B cell (primary cell): ENCODE measurements at regions not wholly inside any gene's neighbourhood (a gene's known extent, or its start where the extent isn't known, plus 50 kb on each side); places are given as distances from the start of the nearest gene placed in this dataset.

Experiments
- ATAC-seq: fragments of 200-7000 bp; cut with Tn5 transposase; one replicate; pipeline ENCODE4 v1.10.0; 2021; ENCODE audit warnings: low read depth, mild to moderate bottlenecking, moderate number of reproducible peaks, moderate library complexity
- CTCF ChIA-PET: fragments of 350-600 bp; sonication (Branson Sonifier 250); formaldehyde crosslinking; loops from one replicate; lab custom pipeline; 2021; ENCODE audit warnings: antibody characterized with exemption, inconsistent platforms; lab: Charles Lee
- POLR2A ChIA-PET: fragments of 350-600 bp; sonication (Branson Sonifier 250); formaldehyde crosslinking; loops from one replicate; lab custom pipeline; 2021; ENCODE audit warnings: antibody characterized with exemption; lab: Charles Lee
- DNase-seq: peaks from one replicate; pipeline ENCODE4 v3.0.0; 2013
- H2AFZ ChIP-seq: 2 replicates; pipeline ENCODE4 v1.6.1; 2012; ENCODE audit warnings: mild to moderate bottlenecking, low read depth, low read length; ENCODE audit not compliant: insufficient read depth, poor library complexity, severe bottlenecking
- H3K27ac ChIP-seq, 2 donors: 1 replicate in 1 of 2; 2 replicates in 1 of 2; pipeline ENCODE4 v1.5.1; 2012 to 2013; ENCODE audit warnings: low read length in 2 of 2, mild to moderate bottlenecking in 2 of 2, moderate library complexity in 1 of 2
- H3K27me3 ChIP-seq, 4 experiments: fragments of 200-600 bp in 1 of 4; sonication (generic) in 1 of 4; replicated peaks in 1 of 4; 1 replicate in 2 of 4; 2 replicates in 2 of 4; pipeline versions ENCODE4 v1.6.1 to v1.7.0; 2013 to 2016; ENCODE audit warnings: low read length in 3 of 4, mild to moderate bottlenecking in 2 of 4, mixed read lengths in 1 of 4, moderate library complexity in 1 of 4; ENCODE audit not compliant: insufficient read depth in 4 of 4, control insufficient read depth in 3 of 4; ENCODE audit errors: control extremely low read depth in 1 of 4
- H3K36me3 ChIP-seq, 2 experiments: replicated peaks in 1 of 2; 1 replicate in 1 of 2; 2 replicates in 1 of 2; pipeline versions ENCODE4 v1.6.1 to v1.7.1; 2013; ENCODE audit warnings: low read length in 1 of 2; ENCODE audit not compliant: insufficient read depth in 2 of 2, control insufficient read depth in 1 of 2; ENCODE audit errors: control extremely low read depth in 1 of 2, extremely low read depth in 1 of 2
- H3K4me1 ChIP-seq, 2 donors: fragments of 200-600 bp in 1 of 2; sonication (generic) in 1 of 2; 1 replicate in 1 of 2; 2 replicates in 1 of 2; pipeline versions ENCODE4 v1.5.1 to v1.6.1; 2013 to 2017; ENCODE audit warnings: low read length in 2 of 2; ENCODE audit not compliant: control insufficient read depth in 2 of 2, insufficient read depth in 2 of 2
- H3K4me2 ChIP-seq: replicated peaks from 2 replicates; pipeline ENCODE3; 2012; ENCODE audit warnings: mild to moderate bottlenecking, low read depth, low read length; ENCODE audit not compliant: poor library complexity, severe bottlenecking
- H3K4me3 ChIP-seq, 5 experiments: fragments of 200-600 bp in 1 of 5; sonication (generic) in 1 of 5; 1 replicate in 3 of 5; 2 replicates in 2 of 5; pipeline versions ENCODE4 v1.5.1 to v1.7.0; 2011 to 2016; ENCODE audit warnings: low read length in 4 of 5, mild to moderate bottlenecking in 4 of 5, low read depth in 2 of 5, control low read depth in 1 of 5, moderate library complexity in 1 of 5; ENCODE audit not compliant: insufficient read depth in 1 of 5; ENCODE audit errors: control extremely low read depth in 1 of 5, extremely low read depth in 1 of 5
- H3K79me2 ChIP-seq: fragments of 200-600 bp; sonication (generic); one replicate; pipeline ENCODE4 v1.6.0; 2016; ENCODE audit warnings: low read length; ENCODE audit not compliant: control insufficient read depth, insufficient read depth
- H3K9ac ChIP-seq: fragments of 200-600 bp; sonication (generic); 2 replicates; pipeline ENCODE4 v1.6.1; 2017; ENCODE audit warnings: mild to moderate bottlenecking, low read length, moderate library complexity
- H3K9me3 ChIP-seq, 3 donors: one replicate each; pipeline versions ENCODE4 v1.6.1 to v1.7.1; 2013; ENCODE audit warnings: low read length in 2 of 3; ENCODE audit not compliant: control insufficient read depth in 2 of 3, insufficient read depth in 1 of 3; ENCODE audit errors: control extremely low read depth in 1 of 3
- H4K20me1 ChIP-seq: 2 replicates; pipeline ENCODE4 v1.6.0; 2012; ENCODE audit warnings: mild to moderate bottlenecking, low read length; ENCODE audit not compliant: insufficient read depth, control insufficient read depth, poor library complexity, severe bottlenecking
- H3K27ac Mint-ChIP-seq: one replicate; pipeline ENCODE4 v1.8.0; 2021; ENCODE audit warnings: mixed read lengths
- H3K27me3 Mint-ChIP-seq: one replicate; pipeline ENCODE4 v1.8.0; 2021; ENCODE audit warnings: mixed read lengths
- H3K4me1 Mint-ChIP-seq: one replicate; pipeline ENCODE4 v1.8.0; 2021; ENCODE audit warnings: mixed read lengths
- H3K4me3 Mint-ChIP-seq: one replicate; pipeline ENCODE4 v1.8.0; 2021; ENCODE audit warnings: mixed read lengths
- H3K9me3 Mint-ChIP-seq: one replicate; pipeline ENCODE4 v1.8.0; 2022; ENCODE audit warnings: mixed read lengths; ENCODE audit not compliant: insufficient read depth
- EZH2 ChIP-seq: IDR thresholded peaks from 2 replicates; pipeline ENCODE4 v1.6.1; 2012; ENCODE audit warnings: borderline replicate concordance, low read depth, mild to moderate bottlenecking, moderate library complexity, low read length; ENCODE audit not compliant: insufficient read depth, poor library complexity, severe bottlenecking
- WGBS: methylation state at CpG from one replicate; pipeline ENCODE4 v1.1.5; 2013; ENCODE audit warnings: missing lambda C conversion rate; ENCODE audit not compliant: insufficient coverage; 5-methylcytosine and 5-hydroxymethylcytosine counted together
- intact Hi-C: fragments of 100-400 bp; cut with micrococcal nuclease; formaldehyde crosslinking; loops from one replicate; pipeline ENCODE4 v1.10.0; 2022
- TF ChIP-seq, protein P1 (sequence below): fragments of 200-600 bp; IDR thresholded peaks from one replicate; pipeline ENCODE4 v1.8.0; 2022; ENCODE audit warnings: antibody characterized with exemption, mild to moderate bottlenecking

- H2AFZ ChIP-seq = no peak overlapping the region
Observed at GRCh38 chr2:5330961-5331360, 361.2 kb upstream of the SOX11 start.

GRCh38 chr2:5332925-5333324, 359.3 kb upstream of the SOX11 start:
- CTCF ChIA-PET = no interaction called here

More at GRCh38 chr2:5330961-5331360, 361.2 kb upstream of the SOX11 start:
- Histone ChIP-seq H3K9me3 (peaks cover 0 to 11% (median 0%) of the 10 kb centered on the region in 3 donors), H3K27ac (no peak overlapping the region), H3K27me3 (no peaks in the 10 kb centered on the region), H3K79me2 (no peaks in the 10 kb centered on the region), H4K20me1 (no peaks in the 10 kb centered on the region), H3K4me1 (no peaks in the 10 kb centered on the region), H3K4me2 (no peak overlapping the region), H3K4me3 (no peak overlapping the region), H3K9ac (no peak overlapping the region), H3K36me3 (no peaks in the 10 kb centered on the region)
- DNase-seq = no peak
- no peaks in the 10 kb centered on the region for H3K4me1 Mint-ChIP-seq
- POLR2A ChIA-PET = no interaction called here
- WGBS = 20% methylated on average over 1 of the region's 1 CpG
- CTCF ChIA-PET = no interaction called here
- TF ChIP-seq, protein P1, sequence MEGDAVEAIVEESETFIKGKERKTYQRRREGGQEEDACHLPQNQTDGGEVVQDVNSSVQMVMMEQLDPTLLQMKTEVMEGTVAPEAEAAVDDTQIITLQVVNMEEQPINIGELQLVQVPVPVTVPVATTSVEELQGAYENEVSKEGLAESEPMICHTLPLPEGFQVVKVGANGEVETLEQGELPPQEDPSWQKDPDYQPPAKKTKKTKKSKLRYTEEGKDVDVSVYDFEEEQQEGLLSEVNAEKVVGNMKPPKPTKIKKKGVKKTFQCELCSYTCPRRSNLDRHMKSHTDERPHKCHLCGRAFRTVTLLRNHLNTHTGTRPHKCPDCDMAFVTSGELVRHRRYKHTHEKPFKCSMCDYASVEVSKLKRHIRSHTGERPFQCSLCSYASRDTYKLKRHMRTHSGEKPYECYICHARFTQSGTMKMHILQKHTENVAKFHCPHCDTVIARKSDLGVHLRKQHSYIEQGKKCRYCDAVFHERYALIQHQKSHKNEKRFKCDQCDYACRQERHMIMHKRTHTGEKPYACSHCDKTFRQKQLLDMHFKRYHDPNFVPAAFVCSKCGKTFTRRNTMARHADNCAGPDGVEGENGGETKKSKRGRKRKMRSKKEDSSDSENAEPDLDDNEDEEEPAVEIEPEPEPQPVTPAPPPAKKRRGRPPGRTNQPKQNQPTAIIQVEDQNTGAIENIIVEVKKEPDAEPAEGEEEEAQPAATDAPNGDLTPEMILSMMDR = no peak
- no peak for TF ChIP-seq EZH2
- H3K27ac Mint-ChIP-seq = no peak overlapping the region
- intact Hi-C loops = no loop called here
- H3K9me3 Mint-ChIP-seq = no peaks in the 10 kb centered on the region
- no peak overlapping the region for H3K4me3 Mint-ChIP-seq
- no peaks in the 10 kb centered on the region for H3K27me3 Mint-ChIP-seq
- no peak for ATAC-seq

More at GRCh38 chr2:5332925-5333324, 359.3 kb upstream of the SOX11 start:
- WGBS = 70% methylated on average over 2 of the region's 3 CpGs
- intact Hi-C loops = no loop called here
- Mint-ChIP-seq H3K4me1 (no peaks in the 10 kb centered on the region), H3K9me3 (no peaks in the 10 kb centered on the region), H3K27me3 (no peaks in the 10 kb centered on the region), H3K4me3 (no peak overlapping the region), H3K27ac (no peak overlapping the region)
- Histone ChIP-seq H3K4me2 (no peak overlapping the region), H3K27me3 (no peaks in the 10 kb centered on the region), H3K4me1 (no peaks in the 10 kb centered on the region), H3K9me3 (peaks cover 0 to 6% (median 0%) of the 10 kb centered on the region in 3 donors), H3K4me3 (no peak overlapping the region), H3K27ac (no peak overlapping the region), H3K9ac (no peak overlapping the region), H3K79me2 (no peaks in the 10 kb centered on the region), H4K20me1 (no peaks in the 10 kb centered on the region), H2AFZ (no peak overlapping the region), H3K36me3 (no peaks in the 10 kb centered on the region)
- POLR2A ChIA-PET = no interaction called here
- TF ChIP-seq, protein P1 = no peak
- TF ChIP-seq EZH2 = no peak
- no peak for ATAC-seq
- no peak for DNase-seq
